GM21576 (cell line): ENCODE measurements at regions not wholly inside any gene's neighbourhood (a gene's known extent, or its start where the extent isn't known, plus 50 kb on each side); places are given as distances from the start of the nearest gene placed in this dataset.

Experiments
- ATAC-seq: cut with Tn5 transposase; IDR thresholded peaks from one replicate; pipeline ENCODE4 v1.9.1; 2021; ENCODE audit warnings: mild to moderate bottlenecking, moderate library complexity; ENCODE audit not compliant: unreplicated experiment

DNA sequence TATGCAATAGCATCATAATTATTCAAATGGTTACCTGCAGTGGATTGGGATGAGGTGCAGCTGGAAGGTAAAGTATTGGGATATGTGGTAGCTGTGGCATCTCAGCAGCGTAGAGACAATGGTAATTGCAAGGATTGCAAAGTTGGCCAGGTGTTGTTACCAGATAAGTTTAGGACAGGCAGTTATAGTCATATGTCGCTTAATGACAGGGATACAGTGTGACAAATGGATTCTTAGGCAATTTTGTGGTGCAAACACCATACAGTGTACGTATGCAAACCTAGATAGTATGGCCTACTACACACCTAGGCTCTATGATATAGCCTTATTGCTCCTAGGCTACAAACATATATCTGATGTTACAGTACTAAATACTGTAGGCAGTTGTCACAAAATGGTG is 163.5 kb upstream of the LYZL2 start:
- no peak for ATAC-seq

DNA sequence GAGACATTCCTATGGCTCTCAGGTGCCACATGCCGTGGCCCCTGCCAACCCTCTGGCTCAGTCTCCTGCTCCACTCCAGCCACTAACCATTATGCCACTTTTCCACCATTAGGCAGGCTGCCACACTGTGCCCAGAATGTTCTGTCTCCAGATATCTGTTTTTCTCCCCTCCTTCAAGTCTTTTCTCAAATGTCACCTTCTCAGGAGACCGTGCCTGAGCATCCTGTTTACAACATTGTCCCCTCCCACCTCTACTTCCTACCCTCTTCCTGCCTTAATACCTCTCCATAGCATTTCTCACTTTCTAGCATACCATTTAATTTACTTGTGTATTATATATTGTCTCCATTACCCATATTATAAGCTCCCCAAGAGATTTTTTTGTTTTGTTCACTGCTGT is 162.5 kb upstream of the LYZL2 start:
- ATAC-seq = no peak

GRCh38 chr10:30791197-30791611 is 161.7 kb upstream of the LYZL2 start:
- ATAC-seq = no peak

GRCh38 chr10:30789806-30790205 is 160.3 kb upstream of the LYZL2 start:
- ATAC-seq = no peak

DNA sequence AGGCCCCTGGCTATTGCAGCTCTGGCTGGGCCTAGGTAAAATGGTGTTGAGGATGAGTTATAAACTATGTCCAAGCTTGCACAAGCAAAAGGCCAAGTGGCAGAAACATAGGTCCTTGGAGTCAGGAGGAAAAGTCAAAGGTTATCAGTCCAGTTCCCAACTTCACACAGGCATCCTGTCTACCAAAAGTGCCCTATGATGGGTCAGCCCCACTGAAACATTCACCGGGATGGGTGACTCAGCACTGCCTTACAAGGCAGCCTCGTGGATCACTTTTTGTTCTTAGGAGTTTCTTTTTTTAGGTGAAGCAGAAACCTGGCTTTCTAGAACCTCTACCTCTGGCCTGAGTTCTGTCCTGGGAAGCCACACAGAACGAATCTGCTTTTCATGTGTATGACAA is 158.8 kb upstream of the LYZL2 start:
- no peak for ATAC-seq

GRCh38 chr10:30786906-30787305 is 157.4 kb upstream of the LYZL2 start:
- no peak for ATAC-seq

DNA sequence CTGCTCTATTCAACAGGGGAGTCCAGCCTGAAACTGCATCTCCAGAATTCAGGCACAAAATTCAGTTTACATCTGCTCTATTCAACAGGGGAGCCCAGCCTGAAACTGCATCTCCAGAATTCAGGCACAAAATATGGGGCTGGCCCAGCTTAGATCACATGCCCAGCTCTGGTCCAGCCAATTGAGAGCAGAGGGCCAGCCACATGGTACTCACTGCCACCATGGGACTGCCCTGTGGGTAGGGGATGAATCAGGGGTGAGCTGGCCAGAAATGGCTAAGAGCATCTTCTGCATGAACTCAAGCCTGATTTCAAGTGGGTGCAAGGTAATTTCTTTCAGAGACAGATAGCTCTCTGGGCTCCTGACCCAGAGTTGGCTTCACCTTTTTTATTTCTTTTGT is 156.6 kb upstream of the LYZL2 start:
- ATAC-seq = no peak

DNA sequence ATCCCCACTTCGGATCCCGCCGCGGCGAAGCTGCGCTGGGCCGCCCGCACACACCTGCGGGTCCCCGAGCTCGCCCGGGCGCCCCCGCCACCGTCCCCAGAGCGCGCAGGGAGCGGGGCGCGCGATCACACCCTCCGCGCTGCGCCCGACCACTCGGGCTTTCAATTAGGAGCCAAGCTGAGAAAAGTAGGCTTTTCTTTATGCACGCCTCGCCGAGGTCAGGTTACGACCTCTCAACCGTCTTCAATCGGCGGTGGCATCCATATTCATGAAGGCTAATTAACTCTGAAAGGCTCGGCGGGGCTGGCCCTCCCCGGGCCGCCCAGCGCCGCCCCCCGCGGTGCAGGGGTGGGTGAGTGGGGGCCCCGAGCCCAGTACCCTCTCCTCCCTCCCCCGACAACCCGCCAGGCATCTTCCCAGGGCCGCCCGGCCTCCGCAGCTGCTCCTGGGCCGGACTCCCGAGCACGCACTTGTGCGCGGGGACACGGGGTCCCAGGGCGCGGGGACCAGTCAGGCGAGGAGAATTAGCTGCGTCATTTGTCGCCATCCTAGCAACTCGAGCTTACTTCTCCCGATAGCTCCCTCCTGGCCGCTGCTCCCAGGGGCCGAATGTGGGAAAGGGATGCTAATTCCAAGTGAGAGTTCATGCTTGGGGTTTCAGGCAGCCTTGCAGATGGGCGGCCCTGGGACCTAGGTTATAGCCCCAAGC is 155.5 kb upstream of the LYZL2 start:
- ATAC-seq = no peak

GRCh38 chr10:30784524-30784896 is 155.0 kb upstream of the LYZL2 start:
- ATAC-seq = no peak

DNA sequence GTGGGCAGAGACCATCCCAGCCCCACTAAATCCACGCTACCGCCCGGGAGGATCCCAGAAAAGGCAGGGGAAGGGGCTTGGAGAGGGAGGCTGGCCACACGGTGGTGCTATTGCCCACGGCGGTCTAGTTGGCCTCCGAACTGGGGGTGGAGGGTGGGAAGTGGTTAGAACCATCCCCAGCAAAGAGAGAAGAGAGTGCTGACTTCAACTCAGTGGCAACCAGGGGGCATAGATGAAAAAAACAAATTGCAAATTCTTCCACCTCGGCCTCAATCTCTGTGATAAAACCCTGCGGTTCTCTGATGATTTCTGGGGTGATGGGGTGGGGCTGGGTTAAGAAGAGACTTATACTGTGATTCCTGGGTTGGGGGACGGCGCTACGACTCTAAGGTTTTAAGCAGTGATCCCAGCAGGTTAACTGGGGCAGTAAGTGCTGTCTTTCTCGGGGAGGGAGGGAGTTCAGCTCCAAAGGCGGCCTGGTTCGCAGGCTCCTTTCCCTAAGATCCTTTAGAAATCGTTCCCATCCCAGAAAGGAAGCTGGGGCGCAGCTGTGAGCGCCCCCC is 154.5 kb upstream of the LYZL2 start:
- ATAC-seq = peak; percentile 42

GRCh38 chr10:30782537-30783461 is 153.2 kb upstream of the LYZL2 start:
- ATAC-seq = peak; percentile 37

GRCh38 chr10:30782157-30782536 is 152.6 kb upstream of the LYZL2 start:
- ATAC-seq = no peak

GRCh38 chr10:30781670-30782121 is 152.1 kb upstream of the LYZL2 start:
- ATAC-seq = no peak

DNA sequence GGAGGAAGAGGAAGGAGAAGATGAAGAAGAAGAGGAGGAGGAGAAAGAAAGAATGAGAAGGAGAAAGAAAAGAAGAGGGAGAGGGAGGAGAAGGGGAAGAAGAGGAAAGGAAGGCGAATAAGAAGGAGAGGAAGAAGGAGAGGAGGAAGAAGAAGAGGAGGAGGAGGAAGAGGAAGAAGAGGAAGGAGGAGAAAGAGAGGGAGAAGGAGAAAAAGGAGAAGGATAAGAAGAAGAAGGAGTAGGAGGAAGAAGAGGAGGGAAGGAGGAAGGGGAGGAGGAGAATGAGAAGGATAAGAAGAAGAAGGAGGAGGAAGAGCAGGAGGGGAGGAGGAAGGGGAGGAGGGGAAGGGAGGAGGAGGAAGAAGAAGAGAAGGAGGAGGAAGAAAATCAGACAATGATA is 149.2 kb upstream of the LYZL2 start:
- ATAC-seq = no peak

DNA sequence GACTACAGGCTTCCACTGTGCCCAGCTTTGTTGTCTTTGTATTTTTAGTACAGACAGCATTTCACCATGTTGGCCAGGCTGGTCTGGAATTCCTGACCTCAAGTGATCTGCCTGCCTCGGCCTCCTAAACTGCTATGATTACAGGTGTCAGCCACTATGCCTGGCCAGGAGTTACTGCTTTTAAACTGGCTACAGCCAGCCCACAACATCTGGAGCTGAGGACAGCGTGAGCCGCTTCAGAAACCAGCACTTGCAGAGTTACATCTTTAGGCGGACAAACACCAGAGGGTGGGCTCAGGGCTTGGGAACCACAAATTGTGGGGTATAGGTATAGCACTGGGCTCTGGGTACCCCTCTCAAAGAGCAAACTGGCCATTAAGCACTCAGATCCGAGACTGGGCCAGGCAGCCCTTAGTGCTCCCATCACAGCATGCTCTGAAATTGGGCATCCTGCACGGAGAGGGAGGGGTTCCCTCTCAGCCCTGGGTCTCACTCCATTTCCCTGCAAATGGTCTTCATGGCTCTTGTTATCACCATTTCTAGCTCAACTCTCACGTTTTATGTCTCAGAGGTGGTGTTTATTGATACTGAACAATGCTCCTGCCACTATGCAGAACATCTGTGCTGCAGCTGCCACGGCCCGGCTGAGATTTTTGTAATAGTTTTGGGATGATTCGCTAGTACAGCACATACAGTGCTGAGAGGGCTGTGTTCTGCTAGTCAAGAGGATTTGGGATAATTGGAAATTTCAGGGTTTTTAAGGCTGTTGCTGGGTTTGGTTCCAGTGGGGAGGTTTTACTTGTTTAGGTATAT is 146.4 kb upstream of the LYZL2 start:
- no peak for ATAC-seq

- ATAC-seq = no peak
Measured at GRCh38 chr10:30774261-30774660, 144.7 kb upstream of the LYZL2 start.

GRCh38 chr10:30773501-30773900 is 143.9 kb upstream of the LYZL2 start:
- no peak for ATAC-seq

DNA sequence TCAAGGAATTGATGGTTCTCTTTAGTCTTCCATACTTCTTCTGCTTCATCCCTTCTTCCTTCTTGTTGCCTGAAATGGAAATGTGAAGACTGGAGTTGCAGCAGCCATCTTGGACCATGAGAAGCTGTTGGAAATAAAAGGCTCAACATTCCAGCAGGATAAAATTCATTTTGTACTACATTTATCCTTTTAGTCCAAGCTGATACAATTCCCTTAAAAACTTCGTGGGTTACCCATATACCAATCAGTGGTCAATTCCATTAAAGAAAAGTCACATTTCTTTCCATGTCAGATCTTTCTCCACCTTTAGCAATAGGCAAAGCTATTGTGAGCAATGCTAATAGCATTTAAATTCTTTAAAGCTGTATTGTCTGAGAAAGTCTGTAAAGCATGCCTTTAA is 141.3 kb upstream of the LYZL2 start:
- no peak for ATAC-seq

DNA sequence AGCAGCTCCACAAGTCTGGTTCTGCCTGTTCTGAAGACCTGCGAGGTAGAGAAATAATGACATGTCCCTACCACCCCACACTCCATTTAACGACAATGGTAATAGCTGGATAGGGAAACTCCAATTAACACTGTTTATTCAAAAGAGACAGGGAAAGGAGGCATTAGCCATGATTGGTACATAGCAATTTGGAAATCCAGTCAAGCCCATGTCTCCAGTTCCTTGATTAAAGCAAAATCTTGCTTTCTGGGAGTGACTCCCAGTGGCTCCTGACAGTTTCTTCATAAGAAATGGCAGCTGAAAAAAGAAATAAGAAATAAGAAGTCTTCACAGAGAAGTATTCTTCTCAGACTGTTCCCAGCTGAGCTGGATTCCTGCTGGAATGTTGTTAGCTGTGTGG is 140.7 kb upstream of the LYZL2 start:
- ATAC-seq = no peak

GRCh38 chr10:30769361-30769760 is 139.8 kb upstream of the LYZL2 start:
- no peak for ATAC-seq

- no peak for ATAC-seq
Measured at GRCh38 chr10:30765616-30766015, 136.1 kb upstream of the LYZL2 start.
